ENCODE measurements at regions not wholly inside any gene's neighbourhood (a gene's known extent, or its start where the extent isn't known, plus 50 kb on each side); places are given as distances from the start of the nearest gene placed in this dataset.

DNA sequence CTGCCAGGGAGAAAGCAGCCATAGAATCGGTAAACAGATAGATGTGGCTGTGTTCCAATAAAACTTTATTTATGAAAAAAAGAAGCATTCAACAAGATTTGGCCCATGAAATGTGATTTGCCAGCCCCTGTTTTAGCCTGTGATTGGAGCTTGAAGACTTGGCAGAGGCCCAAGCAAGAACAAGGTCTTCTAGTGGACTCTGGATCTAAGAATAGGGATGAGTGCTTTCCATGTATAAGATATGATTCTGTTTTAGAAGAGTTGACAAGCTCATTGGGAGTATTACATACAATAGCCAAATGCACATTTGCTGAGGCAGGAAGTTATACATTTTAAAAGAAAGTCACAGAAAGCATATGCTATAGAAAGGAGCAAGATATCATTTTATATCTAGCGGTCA lies 175.6 kb upstream of the LUZP2 start:
- Mint-ChIP-seq H3K4me1 (ENCODE audit: low read depth) (no peaks in the 10 kb centered on the region), H3K27me3 (no peaks in the 10 kb centered on the region), H3K9me3 (ENCODE audit: low read depth) (peaks cover 11% of the 10 kb centered on the region), H3K27ac (no peak overlapping the region), H3K36me3 (ENCODE audit: insufficient read depth) (no peaks in the 10 kb centered on the region), H3K4me3 (ENCODE audit: low read depth) (no peak overlapping the region)
- no peak for DNase-seq (ENCODE audit: low spot score, unreplicated experiment)
- TF ChIP-seq CTCF (IDR thresholded peaks at IDR 0.05; ENCODE audit: unreplicated experiment), result no peak

DNA sequence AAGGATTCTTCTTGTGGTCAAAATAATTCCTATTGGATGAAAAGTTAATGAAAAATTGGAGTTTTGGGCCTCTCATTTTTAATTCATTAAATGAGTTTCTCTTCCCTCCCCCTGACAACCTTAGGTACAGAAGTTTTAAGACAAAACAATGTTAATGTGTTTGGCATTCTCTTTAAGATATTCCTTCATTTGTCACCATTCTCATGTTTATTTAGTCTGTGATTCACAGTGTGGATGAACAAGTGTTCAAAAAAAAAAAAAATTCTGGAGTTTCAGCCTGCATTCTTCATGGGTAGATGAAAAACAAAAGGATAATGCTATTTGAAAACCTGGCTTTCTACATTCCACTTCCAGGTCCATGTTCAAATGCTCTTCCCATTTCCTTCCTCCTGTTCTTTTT lies 172.6 kb upstream of the LUZP2 start:
- no peak overlapping the region for H3K4me3 Mint-ChIP-seq (ENCODE audit: low read depth)
- TF ChIP-seq CTCF (IDR thresholded peaks at IDR 0.05; ENCODE audit: unreplicated experiment), result no peak

DNA sequence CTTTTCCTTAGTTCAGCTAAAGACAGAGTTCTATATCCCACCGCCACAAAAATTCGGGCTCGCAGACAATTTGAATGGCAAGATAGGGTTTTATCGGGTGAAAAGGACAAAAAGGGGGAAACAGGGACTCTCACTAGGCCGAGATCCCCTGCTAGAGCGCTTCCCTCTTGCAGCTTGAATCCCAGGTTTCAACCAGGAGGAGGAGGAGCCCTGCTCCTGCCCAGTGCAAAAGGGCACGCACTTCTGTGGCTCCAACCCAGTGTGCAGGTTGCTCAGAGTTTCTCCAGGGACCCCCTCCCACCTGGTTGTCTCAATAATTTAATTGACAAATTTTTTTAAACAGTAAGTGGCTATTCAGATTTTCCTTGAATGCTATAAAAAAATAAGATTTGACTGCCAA lies 152.6 kb upstream of the LUZP2 start:
- Mint-ChIP-seq H3K9me3 (ENCODE audit: low read depth) (no peaks in the 10 kb centered on the region), H3K27me3 (no peaks in the 10 kb centered on the region), H3K36me3 (ENCODE audit: insufficient read depth) (no peaks in the 10 kb centered on the region), H3K4me3 (ENCODE audit: low read depth) (no peak overlapping the region), H3K4me1 (ENCODE audit: low read depth) (peaks cover 3% of the 10 kb centered on the region), H3K27ac (no peak overlapping the region)
- no peak for TF ChIP-seq CTCF (IDR thresholded peaks at IDR 0.05; ENCODE audit: unreplicated experiment)
- DNase-seq (ENCODE audit: low spot score, unreplicated experiment), result no peak

More for the DNA sequence above, 172.6 kb upstream of the LUZP2 start:
- H3K9me3 Mint-ChIP-seq (ENCODE audit: low read depth), result no peaks in the 10 kb centered on the region
- no peak for DNase-seq (ENCODE audit: low spot score, unreplicated experiment)
- H3K27me3 Mint-ChIP-seq, result no peaks in the 10 kb centered on the region
- H3K4me1 Mint-ChIP-seq (ENCODE audit: low read depth), result no peaks in the 10 kb centered on the region
- no peak overlapping the region for H3K27ac Mint-ChIP-seq
- H3K36me3 Mint-ChIP-seq (ENCODE audit: insufficient read depth), result no peaks in the 10 kb centered on the region

DNA sequence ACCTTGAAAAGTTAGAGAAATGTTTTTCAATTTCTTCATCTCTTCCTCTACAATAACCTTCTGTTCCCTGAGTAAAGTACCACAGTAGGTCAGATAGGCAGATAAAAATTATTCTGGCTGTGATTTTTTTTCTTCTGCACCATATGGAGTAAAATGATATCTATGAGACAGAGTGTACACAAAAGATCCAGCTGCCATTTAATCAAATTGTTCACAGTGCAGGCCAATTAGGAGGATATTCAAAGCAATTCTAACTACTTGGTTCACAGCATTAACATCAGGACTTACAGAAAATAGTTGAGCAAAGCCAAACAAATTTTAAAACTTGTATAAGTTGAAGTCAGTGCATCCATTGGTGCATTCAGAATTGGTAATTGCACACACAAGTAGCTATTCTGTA lies 147.9 kb upstream of the LUZP2 start:
- TF ChIP-seq CTCF (IDR thresholded peaks at IDR 0.05; ENCODE audit: unreplicated experiment), result no peak
- no peaks in the 10 kb centered on the region for H3K36me3 Mint-ChIP-seq (ENCODE audit: insufficient read depth)
- no peak overlapping the region for H3K27ac Mint-ChIP-seq
- H3K4me1 Mint-ChIP-seq (ENCODE audit: low read depth), result no peaks in the 10 kb centered on the region
- no peak overlapping the region for H3K4me3 Mint-ChIP-seq (ENCODE audit: low read depth)
- no peaks in the 10 kb centered on the region for H3K27me3 Mint-ChIP-seq
- DNase-seq (ENCODE audit: low spot score, unreplicated experiment), result no peak
- H3K9me3 Mint-ChIP-seq (ENCODE audit: low read depth), result no peaks in the 10 kb centered on the region

- no peaks in the 10 kb centered on the region for H3K4me1 Mint-ChIP-seq (ENCODE audit: low read depth)
- DNase-seq (ENCODE audit: low spot score, unreplicated experiment), result no peak
- H3K27ac Mint-ChIP-seq, result no peak overlapping the region
- TF ChIP-seq CTCF (IDR thresholded peaks at IDR 0.05; ENCODE audit: unreplicated experiment), result no peak
- no peaks in the 10 kb centered on the region for H3K36me3 Mint-ChIP-seq (ENCODE audit: insufficient read depth)
- no peak overlapping the region for H3K4me3 Mint-ChIP-seq (ENCODE audit: low read depth)
- no peaks in the 10 kb centered on the region for H3K9me3 Mint-ChIP-seq (ENCODE audit: low read depth)
- H3K27me3 Mint-ChIP-seq, result no peaks in the 10 kb centered on the region
Measured at GRCh38 chr11:24351179-24351578, 145.7 kb upstream of the LUZP2 start.

Data from progenitor cell of endocrine pancreas (in vitro differentiated cells).